Endothelial cell (in vitro differentiated cells): ENCODE measurements at regions not wholly inside any gene's neighbourhood (a gene's known extent, or its start where the extent isn't known, plus 50 kb on each side); places are given as distances from the start of the nearest gene placed in this dataset.

Experiments
- DNase-seq: peaks from one replicate; pipeline ENCODE4 v3.0.0; 2021; ENCODE audit warnings: low spot score
- H3K27ac Mint-ChIP-seq: one replicate; pipeline ENCODE4 v1.8.0; 2021; ENCODE audit warnings: mixed read lengths, inconsistent platforms; ENCODE audit not compliant: unreplicated experiment
- H3K27me3 Mint-ChIP-seq: one replicate; pipeline ENCODE4 v1.8.0; 2021; ENCODE audit warnings: mild to moderate bottlenecking, moderate library complexity, mixed read lengths, inconsistent platforms; ENCODE audit not compliant: unreplicated experiment
- H3K36me3 Mint-ChIP-seq: one replicate; pipeline ENCODE4 v1.8.0; 2021; ENCODE audit warnings: mild to moderate bottlenecking, low read depth, mixed read lengths, inconsistent platforms; ENCODE audit not compliant: unreplicated experiment
- H3K4me1 Mint-ChIP-seq: one replicate; pipeline ENCODE4 v1.8.0; 2021; ENCODE audit warnings: mild to moderate bottlenecking, mixed read lengths, inconsistent platforms; ENCODE audit not compliant: unreplicated experiment
- H3K4me3 Mint-ChIP-seq: one replicate; pipeline ENCODE4 v1.8.0; 2021; ENCODE audit warnings: mild to moderate bottlenecking, mixed read lengths, inconsistent platforms; ENCODE audit not compliant: unreplicated experiment
- H3K9me3 Mint-ChIP-seq: one replicate; pipeline ENCODE4 v1.8.0; 2021; ENCODE audit warnings: mixed read lengths, inconsistent platforms; ENCODE audit not compliant: unreplicated experiment
- CTCF ChIP-seq: fragments of 200-600 bp; sonication (generic); IDR thresholded peaks from one replicate; pipeline ENCODE4 v1.5.0; 2021; ENCODE audit warnings: antibody characterized with exemption; ENCODE audit not compliant: unreplicated experiment

GRCh38 chr6:140026546-140026945, 652.1 kb upstream of the CITED2 start:
- Mint-ChIP-seq H3K4me1 (no peaks in the 10 kb centered on the region), H3K36me3 (no peaks in the 10 kb centered on the region), H3K9me3 (no peaks in the 10 kb centered on the region), H3K27ac (no peak overlapping the region), H3K27me3 (no peaks in the 10 kb centered on the region), H3K4me3 (no peak overlapping the region)
- DNase-seq = no peak
- no peak for TF ChIP-seq CTCF

- Mint-ChIP-seq H3K27me3 (no peaks in the 10 kb centered on the region), H3K9me3 (peaks cover 4% of the 10 kb centered on the region), H3K4me1 (no peaks in the 10 kb centered on the region), H3K27ac (no peak overlapping the region), H3K36me3 (peaks cover 5% of the 10 kb centered on the region), H3K4me3 (no peak overlapping the region)
- no peak for TF ChIP-seq CTCF
- no peak for DNase-seq
Observed at GRCh38 chr6:140025171-140025570, 650.7 kb upstream of the CITED2 start.

DNA sequence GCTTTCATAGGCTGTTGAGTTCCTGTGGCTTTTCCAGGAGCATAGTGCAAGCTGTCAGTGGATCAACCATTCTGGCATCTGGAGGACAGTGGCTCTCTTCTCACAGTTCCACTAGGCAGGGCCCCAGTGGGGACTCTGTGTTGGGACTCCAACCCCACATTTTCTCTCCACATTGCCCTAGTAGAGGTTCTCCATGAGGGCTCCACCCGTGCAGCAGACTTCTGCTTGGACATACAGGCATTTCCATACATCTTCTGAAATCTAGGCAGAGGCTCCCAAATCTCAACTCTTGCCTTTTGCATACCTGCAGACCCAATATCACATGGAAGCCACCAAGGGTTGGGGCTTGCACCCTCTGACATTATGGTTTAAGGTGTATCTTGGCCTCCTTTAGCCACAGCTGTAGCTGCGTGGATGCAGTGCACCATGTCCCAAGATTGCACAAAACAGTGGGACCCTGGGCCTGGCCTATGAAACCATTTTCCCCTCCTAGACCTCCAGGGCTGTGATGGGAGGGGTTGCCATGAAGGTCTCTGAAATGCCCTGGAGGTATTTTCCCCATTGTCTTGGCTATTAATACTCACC, 645.9 kb upstream of the CITED2 start:
- no peak overlapping the region for H3K4me3 Mint-ChIP-seq
- DNase-seq = no peak
- H3K27ac Mint-ChIP-seq = no peak overlapping the region
- H3K9me3 Mint-ChIP-seq = peaks cover 17% of the 10 kb centered on the region
- no peak for TF ChIP-seq CTCF
- H3K4me1 Mint-ChIP-seq = no peaks in the 10 kb centered on the region
- H3K27me3 Mint-ChIP-seq = no peaks in the 10 kb centered on the region
- peaks cover 11% of the 10 kb centered on the region for H3K36me3 Mint-ChIP-seq

DNA sequence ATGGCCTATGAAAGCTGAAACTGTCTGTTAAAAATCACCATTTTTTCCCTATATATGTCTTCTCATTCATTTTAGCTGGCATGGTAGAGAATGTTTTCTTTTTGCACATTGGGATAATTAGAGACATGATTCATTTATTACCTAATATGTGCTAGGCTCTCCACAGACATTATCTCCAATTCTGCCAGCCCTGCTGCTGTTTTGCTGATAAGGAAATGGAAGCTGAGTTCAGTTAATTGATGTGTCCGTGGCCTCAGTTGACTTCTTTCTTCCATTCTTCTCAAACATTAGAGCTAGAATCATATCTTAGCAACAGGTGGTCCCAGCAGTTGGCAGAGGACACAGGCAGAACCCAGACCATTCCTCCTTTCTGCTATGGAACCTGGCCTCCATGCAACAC, 644.1 kb upstream of the CITED2 start:
- Mint-ChIP-seq H3K27me3 (no peaks in the 10 kb centered on the region), H3K4me3 (no peak overlapping the region), H3K4me1 (no peaks in the 10 kb centered on the region), H3K9me3 (peaks cover 17% of the 10 kb centered on the region), H3K27ac (no peak overlapping the region), H3K36me3 (peaks cover 11% of the 10 kb centered on the region)
- no peak for TF ChIP-seq CTCF
- no peak for DNase-seq

DNA sequence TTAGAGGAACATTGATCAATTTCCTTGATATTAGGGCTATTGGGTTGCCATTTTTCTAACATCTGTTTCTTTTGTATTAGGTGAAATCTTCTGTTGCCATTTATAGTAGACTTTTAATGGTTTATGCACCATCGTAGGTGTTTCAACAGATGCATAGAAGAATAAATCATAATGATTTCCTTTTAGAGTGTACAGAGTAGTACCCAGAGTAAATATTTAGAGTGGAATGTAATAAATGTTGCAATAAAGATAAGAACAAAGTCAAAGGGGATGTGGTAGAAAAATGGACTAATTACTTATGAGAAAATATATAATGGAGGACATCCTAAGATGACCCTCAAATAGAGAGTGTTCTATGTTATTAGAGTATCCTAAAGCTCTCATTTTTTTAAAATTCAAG, 643.0 kb upstream of the CITED2 start:
- Mint-ChIP-seq H3K9me3 (peaks cover 17% of the 10 kb centered on the region), H3K36me3 (peaks cover 11% of the 10 kb centered on the region), H3K27me3 (no peaks in the 10 kb centered on the region), H3K4me1 (no peaks in the 10 kb centered on the region), H3K4me3 (no peak overlapping the region), H3K27ac (no peak overlapping the region)
- DNase-seq = no peak
- TF ChIP-seq CTCF = no peak
